ENCODE measurements at regions not wholly inside any gene's neighbourhood (a gene's known extent, or its start where the extent isn't known, plus 50 kb on each side); places are given as distances from the start of the nearest gene placed in this dataset.
A peak's percentile ranks its signal among the peaks of the same experiment; 100 is the strongest.

DNA sequence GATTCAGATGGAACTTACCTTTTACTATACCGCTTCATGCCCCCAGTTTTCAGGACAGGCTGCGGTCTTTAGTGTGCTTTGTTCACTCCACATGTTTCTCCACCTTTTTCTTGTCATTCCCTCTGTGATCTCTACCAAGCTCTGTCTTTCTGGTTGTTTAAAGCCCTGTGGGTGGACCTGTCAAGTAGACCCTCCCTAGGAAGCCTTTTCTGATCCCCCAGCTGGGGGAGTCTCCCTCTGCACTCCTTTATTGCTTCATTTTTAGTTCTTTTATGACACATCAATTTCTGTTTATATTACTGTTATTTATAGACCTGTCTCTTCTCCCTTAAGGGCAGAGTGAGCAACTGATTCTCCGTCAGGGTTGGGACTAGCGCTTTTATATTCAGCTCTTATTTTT lies 150.2 kb downstream of the C4orf33 start:
- Histone ChIP-seq H3K36me3 (ENCODE audit: control insufficient read depth in 2 of 2, insufficient read depth in 1 of 2, low read length in 2 of 2) (no peaks in the 10 kb centered on the region), H3K27ac (ENCODE audit: extremely low read depth, low read depth, low read length) (no peak overlapping the region), H3K4me1 (ENCODE audit: control insufficient read depth, insufficient read depth, low read length) (no peaks in the 10 kb centered on the region), H3K4me3 (ENCODE audit: low read depth, low read length) (no peak overlapping the region), H3K9me3 (ENCODE audit: control insufficient read depth, insufficient read depth, low read depth, low read length) (no peaks in the 10 kb centered on the region)
- TF ChIP-seq ZNF121 (tag by site-specific recombination; IDR thresholded peaks at IDR 0.05) = no peak
- no peak for TF ChIP-seq ZNF394 (tag by site-specific recombination; IDR thresholded peaks at IDR 0.05; ENCODE audit: borderline replicate concordance)
- TF ChIP-seq, protein P1, sequence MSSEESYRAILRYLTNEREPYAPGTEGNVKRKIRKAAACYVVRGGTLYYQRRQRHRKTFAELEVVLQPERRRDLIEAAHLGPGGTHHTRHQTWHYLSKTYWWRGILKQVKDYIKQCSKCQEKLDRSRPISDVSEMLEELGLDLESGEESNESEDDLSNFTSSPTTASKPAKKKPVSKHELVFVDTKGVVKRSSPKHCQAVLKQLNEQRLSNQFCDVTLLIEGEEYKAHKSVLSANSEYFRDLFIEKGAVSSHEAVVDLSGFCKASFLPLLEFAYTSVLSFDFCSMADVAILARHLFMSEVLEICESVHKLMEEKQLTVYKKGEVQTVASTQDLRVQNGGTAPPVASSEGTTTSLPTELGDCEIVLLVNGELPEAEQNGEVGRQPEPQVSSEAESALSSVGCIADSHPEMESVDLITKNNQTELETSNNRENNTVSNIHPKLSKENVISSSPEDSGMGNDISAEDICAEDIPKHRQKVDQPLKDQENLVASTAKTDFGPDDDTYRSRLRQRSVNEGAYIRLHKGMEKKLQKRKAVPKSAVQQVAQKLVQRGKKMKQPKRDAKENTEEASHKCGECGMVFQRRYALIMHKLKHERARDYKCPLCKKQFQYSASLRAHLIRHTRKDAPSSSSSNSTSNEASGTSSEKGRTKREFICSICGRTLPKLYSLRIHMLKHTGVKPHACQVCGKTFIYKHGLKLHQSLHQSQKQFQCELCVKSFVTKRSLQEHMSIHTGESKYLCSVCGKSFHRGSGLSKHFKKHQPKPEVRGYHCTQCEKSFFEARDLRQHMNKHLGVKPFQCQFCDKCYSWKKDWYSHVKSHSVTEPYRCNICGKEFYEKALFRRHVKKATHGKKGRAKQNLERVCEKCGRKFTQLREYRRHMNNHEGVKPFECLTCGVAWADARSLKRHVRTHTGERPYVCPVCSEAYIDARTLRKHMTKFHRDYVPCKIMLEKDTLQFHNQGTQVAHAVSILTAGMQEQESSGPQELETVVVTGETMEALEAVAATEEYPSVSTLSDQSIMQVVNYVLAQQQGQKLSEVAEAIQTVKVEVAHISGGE (tag by site-specific recombination; conservative IDR thresholded peaks at IDR 0.05; ENCODE audit: low read depth) = no peak
- TF ChIP-seq, protein P2, sequence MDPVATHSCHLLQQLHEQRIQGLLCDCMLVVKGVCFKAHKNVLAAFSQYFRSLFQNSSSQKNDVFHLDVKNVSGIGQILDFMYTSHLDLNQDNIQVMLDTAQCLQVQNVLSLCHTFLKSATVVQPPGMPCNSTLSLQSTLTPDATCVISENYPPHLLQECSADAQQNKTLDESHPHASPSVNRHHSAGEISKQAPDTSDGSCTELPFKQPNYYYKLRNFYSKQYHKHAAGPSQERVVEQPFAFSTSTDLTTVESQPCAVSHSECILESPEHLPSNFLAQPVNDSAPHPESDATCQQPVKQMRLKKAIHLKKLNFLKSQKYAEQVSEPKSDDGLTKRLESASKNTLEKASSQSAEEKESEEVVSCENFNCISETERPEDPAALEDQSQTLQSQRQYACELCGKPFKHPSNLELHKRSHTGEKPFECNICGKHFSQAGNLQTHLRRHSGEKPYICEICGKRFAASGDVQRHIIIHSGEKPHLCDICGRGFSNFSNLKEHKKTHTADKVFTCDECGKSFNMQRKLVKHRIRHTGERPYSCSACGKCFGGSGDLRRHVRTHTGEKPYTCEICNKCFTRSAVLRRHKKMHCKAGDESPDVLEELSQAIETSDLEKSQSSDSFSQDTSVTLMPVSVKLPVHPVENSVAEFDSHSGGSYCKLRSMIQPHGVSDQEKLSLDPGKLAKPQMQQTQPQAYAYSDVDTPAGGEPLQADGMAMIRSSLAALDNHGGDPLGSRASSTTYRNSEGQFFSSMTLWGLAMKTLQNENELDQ (tag by site-specific recombination; IDR thresholded peaks at IDR 0.05; ENCODE audit: low read depth) = no peak
- no peak for TF ChIP-seq ZNF324 (tag by site-specific recombination; IDR thresholded peaks at IDR 0.05)
- ChIA-PET CTCF (interaction anchor here (0.8 kb wide), 1 partner anchor 28 kb away, joined by 3 read pairs; no protein-coding TSS in a partner anchor), POLR2A (no interaction called here)

DNA sequence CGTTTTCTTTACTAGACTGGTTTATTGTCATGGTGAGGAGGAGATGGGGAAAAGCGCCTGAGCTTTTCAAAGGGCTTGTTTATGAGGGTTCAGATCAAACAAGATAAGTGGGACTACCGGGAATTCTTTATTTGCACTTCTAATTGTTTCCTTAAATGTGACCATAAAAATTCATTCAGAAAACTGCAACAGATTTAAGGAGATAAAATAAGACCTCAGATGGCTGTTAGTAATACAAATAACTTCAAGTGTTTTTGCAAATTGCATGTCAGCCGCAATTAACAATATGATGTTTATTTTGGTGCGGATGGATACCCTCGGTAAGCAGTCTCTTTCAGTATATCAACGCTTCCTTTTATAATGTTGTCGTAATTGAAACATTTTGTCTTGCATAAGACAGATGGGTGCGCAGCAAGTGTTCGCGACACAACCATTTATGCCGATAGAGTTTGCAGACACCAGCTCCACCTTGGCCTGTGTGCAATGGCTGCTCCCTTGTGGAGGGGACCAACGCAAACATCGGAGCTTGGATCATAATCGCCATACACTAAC lies 151.0 kb downstream of the C4orf33 start:
- Histone ChIP-seq H3K36me3 (ENCODE audit: control insufficient read depth in 2 of 2, insufficient read depth in 1 of 2, low read length in 2 of 2) (no peaks in the 10 kb centered on the region), H3K4me1 (ENCODE audit: control insufficient read depth, insufficient read depth, low read length) (no peaks in the 10 kb centered on the region), H3K9me3 (ENCODE audit: control insufficient read depth, insufficient read depth, low read depth, low read length) (no peaks in the 10 kb centered on the region), H3K4me3 (ENCODE audit: low read depth, low read length) (no peak overlapping the region), H3K27ac (ENCODE audit: extremely low read depth, low read depth, low read length) (no peak overlapping the region)
- TF ChIP-seq FEZF1 (tag by site-specific recombination; IDR thresholded peaks at IDR 0.05) = peak; percentile 23; the same call in 1 of the 2 replicates
- TF ChIP-seq YY1 (tag by site-specific recombination; IDR thresholded peaks at IDR 0.05) = peak; percentile 20; the same call in 1 of the 2 replicates
- TF ChIP-seq WT1 (tag by site-specific recombination; IDR thresholded peaks at IDR 0.05) = peak; percentile 85
- TF ChIP-seq, protein P3, sequence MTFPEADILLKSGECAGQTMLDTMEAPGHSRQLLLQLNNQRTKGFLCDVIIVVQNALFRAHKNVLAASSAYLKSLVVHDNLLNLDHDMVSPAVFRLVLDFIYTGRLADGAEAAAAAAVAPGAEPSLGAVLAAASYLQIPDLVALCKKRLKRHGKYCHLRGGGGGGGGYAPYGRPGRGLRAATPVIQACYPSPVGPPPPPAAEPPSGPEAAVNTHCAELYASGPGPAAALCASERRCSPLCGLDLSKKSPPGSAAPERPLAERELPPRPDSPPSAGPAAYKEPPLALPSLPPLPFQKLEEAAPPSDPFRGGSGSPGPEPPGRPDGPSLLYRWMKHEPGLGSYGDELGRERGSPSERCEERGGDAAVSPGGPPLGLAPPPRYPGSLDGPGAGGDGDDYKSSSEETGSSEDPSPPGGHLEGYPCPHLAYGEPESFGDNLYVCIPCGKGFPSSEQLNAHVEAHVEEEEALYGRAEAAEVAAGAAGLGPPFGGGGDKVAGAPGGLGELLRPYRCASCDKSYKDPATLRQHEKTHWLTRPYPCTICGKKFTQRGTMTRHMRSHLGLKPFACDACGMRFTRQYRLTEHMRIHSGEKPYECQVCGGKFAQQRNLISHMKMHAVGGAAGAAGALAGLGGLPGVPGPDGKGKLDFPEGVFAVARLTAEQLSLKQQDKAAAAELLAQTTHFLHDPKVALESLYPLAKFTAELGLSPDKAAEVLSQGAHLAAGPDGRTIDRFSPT (tag by site-specific recombination; IDR thresholded peaks at IDR 0.05) = no peak
- TF ChIP-seq ZNF654 (tag by site-specific recombination; IDR thresholded peaks at IDR 0.05; ENCODE audit: low read depth) = peak; percentile 19; the same call in 1 of the 2 replicates
- TF ChIP-seq TCF7L2 (IDR thresholded peaks at IDR 0.05; ENCODE audit: borderline replicate concordance, low read depth, low read length) = peak; percentile 92
- TF ChIP-seq ZSCAN16 (tag by site-specific recombination; IDR thresholded peaks at IDR 0.05) = peak; percentile 82
- TF ChIP-seq TRIM28 (IDR thresholded peaks at IDR 0.05; ENCODE audit: borderline replicate concordance, low read length) = no peak
- no peak for TF ChIP-seq ZSCAN23 (tag by site-specific recombination; IDR thresholded peaks at IDR 0.05)
- TF ChIP-seq, protein P4, sequence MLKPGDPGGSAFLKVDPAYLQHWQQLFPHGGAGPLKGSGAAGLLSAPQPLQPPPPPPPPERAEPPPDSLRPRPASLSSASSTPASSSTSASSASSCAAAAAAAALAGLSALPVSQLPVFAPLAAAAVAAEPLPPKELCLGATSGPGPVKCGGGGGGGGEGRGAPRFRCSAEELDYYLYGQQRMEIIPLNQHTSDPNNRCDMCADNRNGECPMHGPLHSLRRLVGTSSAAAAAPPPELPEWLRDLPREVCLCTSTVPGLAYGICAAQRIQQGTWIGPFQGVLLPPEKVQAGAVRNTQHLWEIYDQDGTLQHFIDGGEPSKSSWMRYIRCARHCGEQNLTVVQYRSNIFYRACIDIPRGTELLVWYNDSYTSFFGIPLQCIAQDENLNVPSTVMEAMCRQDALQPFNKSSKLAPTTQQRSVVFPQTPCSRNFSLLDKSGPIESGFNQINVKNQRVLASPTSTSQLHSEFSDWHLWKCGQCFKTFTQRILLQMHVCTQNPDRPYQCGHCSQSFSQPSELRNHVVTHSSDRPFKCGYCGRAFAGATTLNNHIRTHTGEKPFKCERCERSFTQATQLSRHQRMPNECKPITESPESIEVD (tag by site-specific recombination; IDR thresholded peaks at IDR 0.05) = 0 out of 2 replicates have a peak, but pooled peaks have one; percentile 36
- no peak for TF ChIP-seq ZNF596 (tag by site-specific recombination; IDR thresholded peaks at IDR 0.05)
- POLR2A ChIA-PET = no interaction called here
- CTCF ChIA-PET = no interaction called here

Measured in HEK293 (cell line).